GM19467 (cell line): ENCODE measurements at regions not wholly inside any gene's neighbourhood (a gene's known extent, or its start where the extent isn't known, plus 50 kb on each side); places are given as distances from the start of the nearest gene placed in this dataset.
"Not testable (repeated sequence)": the region's sequence is repeated elsewhere in the genome, so short reads cannot be mapped to it uniquely, and the experiment has no call there.

Experiments used
- ATAC-seq: cut with Tn5 transposase; IDR thresholded peaks from one replicate; pipeline ENCODE4 v1.9.1; 2021; ENCODE audit warnings: mild to moderate bottlenecking, moderate library complexity; ENCODE audit not compliant: unreplicated experiment

DNA sequence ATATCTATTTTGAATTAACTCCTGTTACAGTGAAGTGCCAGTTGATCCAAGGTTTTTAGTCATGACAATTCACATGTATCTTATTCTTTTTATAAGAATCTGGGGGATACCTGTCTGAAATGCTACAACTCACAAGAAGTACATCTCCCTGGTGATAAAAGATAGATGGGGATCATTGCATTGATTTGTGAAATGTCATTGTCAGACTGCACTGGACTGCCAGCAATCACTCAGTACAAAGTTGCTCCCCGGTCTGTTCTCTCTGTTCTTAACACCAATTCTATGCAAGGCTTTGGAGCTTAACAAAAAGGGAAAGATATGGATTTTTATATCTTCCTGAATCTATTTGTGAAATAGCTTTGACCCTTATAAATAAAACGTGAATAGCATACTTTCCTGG lies 171.8 kb upstream of the PCSK5 start:
- no peak for ATAC-seq

DNA sequence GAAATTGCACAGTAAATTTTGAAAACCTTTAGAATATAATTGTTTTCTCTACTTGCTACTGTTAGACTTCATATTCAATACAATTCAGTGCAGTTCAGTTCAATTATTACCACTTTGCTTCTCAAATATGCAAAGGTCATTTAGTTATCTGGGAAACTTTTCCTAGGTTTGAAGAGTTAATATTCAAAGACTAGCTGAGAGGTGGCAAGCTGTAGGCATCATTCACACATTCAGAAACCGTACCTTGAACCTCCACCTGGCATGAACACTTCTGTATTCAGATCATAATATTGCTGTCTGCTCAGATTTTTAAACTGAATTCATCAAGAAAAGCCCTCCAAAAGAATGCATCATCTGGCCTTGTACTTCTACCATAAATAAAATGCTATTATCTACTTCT lies 162.1 kb upstream of the PCSK5 start:
- no peak for ATAC-seq

DNA sequence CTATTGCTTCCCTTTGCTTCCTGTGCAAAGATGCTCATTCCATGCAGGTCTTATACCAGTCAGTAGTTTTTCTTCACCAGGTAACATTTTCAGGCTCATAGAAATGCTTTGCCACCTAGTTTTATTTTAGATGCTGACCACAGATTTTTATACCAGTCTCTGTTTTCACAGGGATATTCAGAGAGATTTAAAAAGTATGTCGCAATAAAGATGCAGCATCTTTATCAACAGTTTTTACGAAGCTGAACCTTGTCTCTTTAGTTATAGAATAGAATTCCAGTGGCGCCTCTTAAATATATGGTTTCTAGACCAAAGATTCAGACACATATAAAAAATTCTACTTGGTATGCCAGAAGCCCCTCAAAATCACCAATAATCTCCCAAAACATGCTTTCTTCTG lies 155.7 kb upstream of the PCSK5 start:
- no peak for ATAC-seq

DNA sequence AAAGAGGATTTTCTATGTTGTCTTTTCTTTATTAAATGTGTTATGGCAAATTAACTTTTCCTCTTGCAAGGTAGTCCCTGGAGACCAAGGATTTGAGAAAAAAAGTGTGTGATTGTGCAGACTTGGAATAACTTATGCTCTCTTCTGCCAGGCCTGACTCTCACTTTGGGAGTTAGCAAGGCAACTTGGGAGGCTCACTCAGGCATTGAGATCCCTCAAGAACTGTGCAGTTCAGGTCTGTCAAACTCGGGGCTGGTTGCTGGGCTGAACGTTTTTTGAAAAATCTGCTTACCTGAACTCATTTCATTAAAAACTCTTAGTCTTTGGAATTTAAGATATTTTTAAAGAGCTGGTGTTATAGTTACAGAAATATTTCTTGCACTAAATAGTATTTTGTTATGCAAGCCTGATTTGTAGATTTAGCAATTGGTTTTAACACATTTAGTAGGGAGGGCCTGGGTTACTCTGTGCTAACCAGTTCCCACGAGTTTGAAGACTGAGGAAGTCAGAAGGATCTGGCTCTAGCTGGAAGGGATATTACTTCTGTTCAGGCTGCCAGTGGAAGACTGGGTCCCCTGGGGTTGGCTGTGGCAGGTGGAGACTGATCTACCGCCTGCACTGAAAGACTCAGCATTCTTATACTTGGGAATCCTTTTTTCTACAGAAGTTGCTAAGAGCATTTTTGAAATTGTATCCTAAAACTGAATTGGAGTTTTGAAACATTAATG lies 150.4 kb upstream of the PCSK5 start:
- no peak for ATAC-seq

DNA sequence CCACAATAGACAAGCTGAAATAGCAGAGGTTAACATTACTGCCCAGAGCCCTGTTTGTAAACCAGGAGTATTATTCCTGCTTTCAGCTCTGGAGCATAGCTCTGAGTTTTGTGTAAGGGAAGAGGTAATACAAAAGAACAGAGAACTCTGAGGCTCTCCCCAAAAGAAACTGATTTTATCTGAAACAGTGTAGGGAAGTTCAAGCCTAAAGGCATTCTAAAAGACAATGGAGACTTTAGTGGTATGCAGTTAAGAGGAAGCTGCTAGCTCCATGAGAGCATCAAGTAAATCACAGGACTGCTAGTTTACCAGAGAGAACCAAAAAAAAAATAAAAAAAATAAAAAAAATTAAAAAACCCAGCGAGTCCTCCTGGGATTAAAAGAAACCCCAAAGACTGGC lies 146.6 kb upstream of the PCSK5 start:
- ATAC-seq: no peak

DNA sequence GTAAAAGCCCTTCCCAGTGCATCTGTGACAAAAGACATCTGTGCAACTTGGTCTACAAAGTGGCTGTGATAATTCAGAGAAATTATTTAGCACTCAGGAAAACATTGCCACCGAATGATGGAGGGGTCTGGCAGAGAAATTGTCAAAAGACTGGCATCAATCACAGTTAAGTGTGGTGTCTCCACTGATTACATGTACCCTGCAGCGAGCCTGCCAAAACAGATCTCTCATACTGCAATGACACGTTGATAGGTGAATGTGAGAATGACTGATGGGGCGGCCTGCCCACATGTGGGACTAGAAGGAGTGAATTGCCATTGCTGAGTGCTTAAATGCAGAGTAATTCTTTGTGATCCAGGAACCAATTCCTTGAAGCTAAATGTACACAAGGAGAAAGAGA lies 136.4 kb upstream of the PCSK5 start:
- no peak for ATAC-seq

DNA sequence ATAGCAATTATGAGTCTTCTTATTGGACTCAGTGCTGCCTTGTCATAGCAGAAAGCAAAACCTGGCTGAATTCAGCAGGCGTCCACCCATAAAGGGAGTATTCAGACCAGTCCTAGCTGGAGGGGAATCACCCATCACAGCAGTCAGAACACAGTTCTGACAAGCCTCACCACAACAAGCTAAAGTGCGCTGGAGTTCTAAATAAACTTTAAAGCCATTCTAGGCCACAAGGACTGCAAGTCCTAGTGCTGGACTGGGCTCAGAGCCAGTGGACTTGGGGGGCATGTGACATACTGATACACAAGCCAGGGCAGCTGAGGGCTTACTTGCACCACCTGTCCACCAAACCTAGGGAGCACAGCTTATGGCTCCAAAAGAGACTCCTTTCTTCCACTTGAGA lies 115.3 kb upstream of the PCSK5 start:
- no peak for ATAC-seq

DNA sequence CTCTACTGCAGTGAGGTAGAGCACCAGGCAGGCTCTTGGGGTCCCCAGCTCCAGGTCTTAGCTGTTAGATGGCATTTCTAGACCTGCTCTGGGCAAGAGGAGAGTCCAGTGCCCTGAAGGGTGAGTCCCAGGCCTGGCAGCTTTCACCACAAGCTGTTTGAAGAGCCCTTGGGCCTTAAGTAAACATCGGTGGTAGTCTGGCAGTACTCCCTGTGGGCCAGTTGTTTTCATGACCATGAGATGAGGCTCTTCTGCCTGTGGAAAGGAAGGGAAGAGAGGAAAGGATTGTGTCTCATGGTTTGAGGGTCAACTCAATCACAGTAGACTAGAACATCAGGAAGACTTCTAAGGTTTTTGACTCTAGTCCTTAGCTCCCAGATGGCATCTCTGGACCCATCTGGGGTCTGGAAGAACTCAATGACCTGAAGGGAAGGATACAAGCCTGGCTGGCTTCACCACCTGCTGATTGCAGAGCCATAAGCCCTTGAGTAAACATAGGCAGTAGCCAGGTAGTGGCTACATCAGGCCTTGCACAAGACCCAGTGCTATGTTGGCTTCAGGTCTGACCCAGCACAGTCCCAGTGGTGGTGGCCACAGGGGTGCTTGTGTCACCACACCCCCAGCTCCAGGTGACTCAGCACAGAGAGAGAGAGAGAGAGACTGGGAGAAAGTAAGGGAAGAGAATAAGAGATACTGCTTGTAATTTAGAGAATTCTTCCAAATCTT lies 114.3 kb upstream of the PCSK5 start:
- no peak for ATAC-seq

DNA sequence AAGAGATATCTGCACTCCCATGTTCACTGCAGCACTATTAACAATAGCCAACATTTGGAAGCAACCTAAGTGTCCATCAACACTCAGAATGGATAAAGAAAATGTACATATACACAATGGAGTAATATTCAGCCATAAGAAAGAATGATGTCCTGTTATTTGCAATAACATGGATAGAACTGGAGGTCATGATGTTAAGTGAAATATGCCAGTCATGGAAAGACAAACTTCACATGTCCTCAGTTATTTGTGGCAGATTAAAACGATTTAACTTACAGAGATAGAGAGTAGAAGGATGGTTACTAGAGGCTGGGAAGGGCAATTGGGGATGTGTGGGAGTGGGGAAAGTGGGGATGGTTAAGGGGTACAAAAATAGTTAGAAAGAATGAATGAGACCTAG lies 110.3 kb upstream of the PCSK5 start:
- ATAC-seq: no peak

DNA sequence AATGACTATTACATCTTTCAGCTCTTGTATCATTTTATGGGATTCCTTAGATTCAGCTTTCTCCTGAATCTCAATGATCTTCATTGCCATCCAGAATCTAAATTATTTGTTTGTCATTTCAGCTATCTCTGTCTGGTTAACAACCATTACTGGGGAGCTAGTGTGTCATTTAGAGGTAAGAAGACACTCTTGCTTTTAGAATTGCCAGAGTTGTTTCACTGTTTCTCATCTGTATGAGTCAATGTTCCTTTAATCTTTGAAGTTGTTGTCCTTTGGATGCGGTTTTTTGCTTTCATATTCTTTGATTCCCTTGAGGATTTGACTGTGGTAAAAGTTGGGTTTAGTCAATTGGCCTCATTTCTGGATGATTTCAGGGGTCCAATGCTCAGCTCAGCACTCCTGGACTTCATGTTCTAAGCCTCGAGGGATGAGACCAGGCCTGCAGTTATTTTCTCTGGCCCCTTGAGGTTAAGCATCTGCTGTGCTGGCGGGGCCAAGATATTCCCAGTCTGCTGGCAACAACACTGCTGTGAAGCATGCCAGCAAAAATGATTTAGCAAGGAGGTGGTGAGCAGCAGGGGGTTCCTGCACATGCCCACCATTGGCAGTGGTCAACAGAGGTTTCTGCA lies 102.4 kb upstream of the PCSK5 start:
- ATAC-seq: no peak

DNA sequence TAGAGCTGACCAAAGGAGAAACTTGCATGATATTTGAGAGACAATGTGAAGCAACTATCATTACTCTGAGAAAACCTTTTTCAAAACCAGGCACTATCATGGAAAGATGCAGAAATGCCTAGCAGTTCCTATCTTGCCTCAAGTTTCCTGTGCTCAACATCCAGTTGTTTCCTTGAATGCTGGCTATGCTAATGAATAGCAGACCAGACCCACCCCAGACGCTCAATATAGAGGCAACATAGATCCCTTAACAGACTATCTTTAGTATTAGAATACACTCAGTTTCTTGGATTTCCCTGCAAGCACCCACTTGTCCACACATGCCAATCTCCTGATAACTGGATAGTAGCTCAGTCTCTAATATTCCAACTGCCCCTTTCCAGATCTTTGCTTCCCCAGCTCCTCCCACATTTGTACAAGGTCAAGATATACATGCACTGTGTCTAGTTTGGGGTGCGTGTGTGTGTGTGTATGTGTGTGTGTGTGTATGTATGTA lies 93.3 kb upstream of the PCSK5 start:
- ATAC-seq: no peak

DNA sequence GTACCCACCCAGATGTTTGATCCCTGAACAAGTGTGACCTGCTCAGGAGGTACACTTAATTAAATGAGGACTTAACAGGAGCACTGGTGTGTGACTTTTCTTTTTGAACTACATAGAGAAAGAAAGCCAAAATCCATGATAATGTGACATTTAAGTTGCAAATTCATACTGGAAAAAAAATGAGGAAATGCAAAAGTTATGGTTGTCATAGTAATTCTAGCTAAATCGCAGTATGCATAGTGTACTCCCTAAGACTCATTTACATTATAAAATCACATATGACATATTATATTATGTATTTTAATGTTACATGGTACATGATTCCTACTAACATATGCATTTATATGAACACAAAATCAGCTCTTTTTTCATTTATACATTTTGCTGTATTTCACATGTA lies 92.0 kb upstream of the PCSK5 start:
- ATAC-seq: no peak

DNA sequence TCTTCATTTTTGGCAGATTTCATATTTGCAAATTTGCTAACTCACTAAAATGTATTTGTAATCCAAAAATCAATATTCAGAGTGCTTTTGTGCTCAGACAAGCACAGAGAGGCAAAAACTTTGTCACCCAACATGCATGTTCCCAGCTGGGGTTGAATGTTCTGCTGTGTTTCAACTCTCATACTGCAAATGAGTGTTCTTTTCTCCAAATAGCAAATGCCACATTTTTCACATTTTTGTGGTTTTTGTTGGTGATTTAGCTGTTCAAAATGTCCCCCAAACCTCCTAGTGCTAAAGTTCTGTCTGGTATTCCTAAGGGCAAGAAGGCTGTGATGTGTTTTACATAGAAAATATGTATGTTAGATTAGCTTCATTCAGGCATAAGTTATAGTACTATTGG lies 87.3 kb upstream of the PCSK5 start:
- ATAC-seq: no peak

DNA sequence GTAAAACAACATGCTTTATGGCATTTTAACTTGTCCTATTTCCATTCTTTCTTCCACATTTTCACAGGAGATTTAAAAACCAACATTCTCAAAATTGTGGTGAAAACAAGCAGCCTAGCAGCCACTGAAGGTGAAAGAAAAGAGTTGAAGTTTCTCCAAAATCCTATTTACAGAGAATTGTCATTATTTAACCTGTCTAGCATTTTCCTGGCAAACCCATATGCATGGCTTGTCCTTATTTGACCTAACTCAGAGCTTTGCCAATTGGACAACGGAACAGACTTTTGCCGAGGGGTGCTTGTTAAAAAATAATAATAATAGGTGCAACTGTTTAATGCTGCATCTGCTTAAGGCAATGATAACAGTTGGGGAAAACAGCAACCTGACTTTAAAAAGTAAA lies 80.4 kb upstream of the PCSK5 start:
- ATAC-seq: no peak

DNA sequence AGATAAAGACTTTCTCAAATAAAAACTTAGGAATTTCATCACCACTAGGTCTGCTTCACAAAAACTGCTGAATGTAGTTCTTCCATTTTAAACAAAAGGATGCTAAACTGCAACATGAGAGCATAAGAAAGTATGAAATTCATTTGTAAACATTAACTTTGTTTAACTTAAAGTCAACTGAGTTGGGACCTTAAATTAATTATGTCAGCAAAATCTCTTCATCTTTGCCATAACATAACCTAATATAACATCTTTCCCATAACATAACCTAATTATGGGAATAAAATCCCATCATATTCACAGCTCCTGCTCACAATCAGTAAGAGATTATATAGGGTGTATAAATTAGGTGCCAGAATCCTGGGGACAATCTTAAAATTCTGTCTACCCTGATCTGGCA lies 78.8 kb upstream of the PCSK5 start:
- ATAC-seq: no peak

DNA sequence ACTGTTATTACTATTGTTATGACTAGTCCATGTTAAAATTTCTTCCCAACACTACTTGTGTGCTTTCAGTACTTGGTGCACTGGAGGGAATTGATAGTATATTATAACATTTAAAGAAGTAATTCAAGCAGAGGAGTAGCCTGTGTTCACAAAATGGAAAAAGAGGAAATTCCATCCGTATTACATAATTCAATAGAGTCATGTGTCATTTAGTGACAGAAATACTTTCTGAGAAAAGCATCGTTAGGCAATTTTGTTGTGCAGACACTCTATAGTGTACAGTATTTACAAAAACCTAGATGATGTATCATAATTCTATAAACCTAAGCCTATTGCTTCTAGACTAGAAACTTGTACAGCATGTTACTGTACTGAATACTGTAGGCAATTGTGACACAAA lies 78.3 kb upstream of the PCSK5 start:
- no peak for ATAC-seq

DNA sequence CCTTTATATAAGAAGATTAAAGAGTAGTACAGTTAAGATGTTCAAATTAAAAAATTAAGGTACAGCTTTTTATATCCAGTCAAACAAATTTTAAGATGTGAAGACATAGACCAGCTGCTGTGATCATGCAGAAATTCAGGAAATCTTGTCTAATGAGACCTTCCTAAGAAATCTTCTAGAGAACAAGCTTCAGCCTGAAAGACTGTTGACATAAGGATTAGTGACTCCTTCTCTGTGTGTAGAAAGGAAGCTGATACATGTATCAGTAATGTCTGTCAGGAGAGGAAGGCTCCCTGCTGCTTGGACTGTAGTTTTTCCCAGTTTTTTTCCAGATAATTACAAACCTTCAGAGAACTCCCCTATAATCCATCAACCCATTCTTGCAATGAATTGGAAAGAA lies 75.8 kb upstream of the PCSK5 start:
- no peak for ATAC-seq

DNA sequence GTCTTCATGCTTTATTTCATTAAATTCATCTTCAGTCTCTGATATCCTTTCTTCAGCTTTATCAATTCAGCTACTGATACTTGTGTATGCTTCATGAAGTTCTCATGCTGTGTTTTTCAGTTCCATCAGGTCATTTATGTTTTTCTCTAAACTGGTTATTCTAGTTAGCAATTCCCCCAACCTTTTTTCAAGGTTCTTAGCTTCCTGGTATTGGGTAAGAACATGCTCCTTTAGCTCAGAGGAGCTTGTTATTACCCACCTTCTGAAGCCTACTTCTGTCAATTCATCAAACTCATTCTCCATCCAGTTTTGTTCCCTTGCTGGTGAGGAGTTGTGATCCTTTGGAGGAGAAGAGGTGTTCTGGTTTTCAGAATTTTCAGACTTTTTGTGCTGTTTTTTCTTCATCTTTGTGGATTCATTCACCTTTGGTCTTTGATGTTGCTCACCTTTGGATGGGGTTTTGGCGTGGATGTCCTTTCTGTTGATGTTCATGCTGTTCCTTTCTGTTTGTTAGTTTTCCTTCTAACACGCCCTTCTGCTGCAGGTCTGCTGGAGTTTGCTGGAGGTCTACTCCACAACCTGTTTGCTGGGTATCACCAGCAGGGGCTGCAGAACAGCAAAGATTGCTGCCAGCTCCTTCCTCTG lies 69.9 kb upstream of the PCSK5 start:
- ATAC-seq: not testable (repeated sequence)

DNA sequence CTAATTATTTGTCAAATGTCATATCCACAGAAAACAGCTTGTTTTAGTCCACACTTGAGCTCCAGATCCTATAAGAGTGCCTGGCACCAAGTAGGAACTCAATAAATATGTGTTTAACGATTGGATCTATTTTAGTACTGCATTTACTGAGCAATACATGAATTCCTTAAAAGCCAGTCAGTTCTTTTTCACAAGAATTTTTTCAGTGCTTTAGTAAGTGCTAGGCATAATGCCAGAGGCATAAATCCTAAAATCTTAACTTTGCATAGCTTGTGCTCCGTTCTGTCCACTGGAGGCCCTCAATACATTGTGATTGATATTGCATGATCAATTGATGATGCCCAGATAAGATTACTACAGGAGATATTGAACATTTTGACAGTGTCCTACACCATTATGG lies 67.3 kb upstream of the PCSK5 start:
- ATAC-seq: no peak

DNA sequence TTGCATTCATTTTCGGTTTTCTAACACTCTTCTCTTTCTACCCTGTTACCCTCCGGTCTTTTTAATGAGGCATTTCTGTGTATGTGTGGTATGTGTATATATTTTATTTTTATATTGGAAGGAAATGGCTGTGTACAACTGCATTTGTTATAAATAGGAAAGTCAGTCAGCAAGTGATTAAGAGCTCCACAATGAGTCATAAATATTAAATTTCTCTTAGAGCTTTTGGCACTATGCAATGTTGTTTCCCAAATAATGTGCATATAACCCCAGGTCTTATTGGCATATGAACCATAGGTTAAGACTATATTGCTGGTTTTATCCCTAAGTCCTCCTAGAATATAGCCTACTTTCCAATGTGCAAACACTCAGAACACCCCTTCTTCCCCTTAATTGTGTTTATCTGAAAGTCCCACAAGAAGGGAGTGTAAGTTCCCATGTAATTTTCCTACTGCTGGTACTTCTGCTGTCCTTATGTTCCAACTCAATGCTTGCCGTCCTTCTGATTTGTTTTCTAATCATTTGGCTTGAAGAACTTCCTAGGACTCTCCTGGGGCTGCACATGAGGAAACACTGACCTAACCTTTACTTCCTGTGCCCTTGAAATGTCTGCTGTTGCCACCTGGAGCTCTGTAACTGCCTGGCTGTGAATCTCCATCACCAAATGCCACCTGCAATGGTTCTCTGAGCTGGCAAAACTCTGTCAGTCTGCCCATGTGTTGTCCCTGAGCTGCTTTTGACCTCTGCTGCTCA lies 65.5 kb upstream of the PCSK5 start:
- ATAC-seq: no peak

DNA sequence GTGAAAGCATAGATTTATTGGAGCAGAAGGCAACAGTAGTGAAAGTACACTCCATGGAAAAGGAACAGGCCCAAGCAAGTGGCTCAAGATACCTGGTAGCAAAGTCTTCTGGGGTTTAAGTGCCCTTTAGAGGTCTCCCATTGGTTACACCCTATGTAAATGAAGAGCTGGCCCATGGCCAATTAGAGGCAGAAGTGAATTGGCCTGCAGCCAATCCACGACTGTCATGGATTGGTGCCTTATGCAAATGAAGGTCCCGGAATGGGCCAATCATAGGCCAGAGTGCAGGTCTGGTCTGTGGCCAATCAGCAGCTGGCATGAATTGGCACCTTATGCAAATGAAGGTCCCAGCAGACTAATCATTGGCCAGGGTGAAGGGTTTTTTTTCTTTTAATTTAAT lies 64.2 kb upstream of the PCSK5 start:
- no peak for ATAC-seq
